Dermis microvascular lymphatic vessel endothelial cell (primary cell): ENCODE measurements at regions not wholly inside any gene's neighbourhood (a gene's known extent, or its start where the extent isn't known, plus 50 kb on each side); places are given as distances from the start of the nearest gene placed in this dataset.
"Not testable (repeated sequence)": the region's sequence is repeated elsewhere in the genome, so short reads cannot be mapped to it uniquely, and the experiment has no call there.

Experiments
- DNase-seq, 2 donors: peaks; one replicate each; pipeline versions ENCODE4 v3.0.0 to v3.0.0-alpha.2; 2010; ENCODE audit warnings: low read depth in 2 of 2

- no peak for DNase-seq
Measured at GRCh38 chr2:16466133-16466820, 199.4 kb downstream of the CYRIA start.

GRCh38 chr2:16464641-16465040 lies 201.0 kb downstream of the CYRIA start:
- no peak for DNase-seq

GRCh38 chr2:16462958-16463357 lies 202.7 kb downstream of the CYRIA start:
- no peak for DNase-seq

GRCh38 chr2:16461672-16462071 lies 204.0 kb downstream of the CYRIA start:
- no peak for DNase-seq

- DNase-seq, result no peak
Measured at GRCh38 chr2:16459606-16460005, 206.0 kb downstream of the CYRIA start.

GRCh38 chr2:16454621-16455020 lies 211.0 kb downstream of the CYRIA start:
- no peak for DNase-seq

GRCh38 chr2:16452123-16452522 lies 213.5 kb downstream of the CYRIA start:
- DNase-seq, result no peak

GRCh38 chr2:16446706-16447105 lies 218.9 kb downstream of the CYRIA start:
- DNase-seq, result no peak

GRCh38 chr2:16442971-16443370 lies 222.7 kb downstream of the CYRIA start:
- no peak for DNase-seq

- no peak for DNase-seq
Measured at GRCh38 chr2:16441431-16441830, 224.2 kb downstream of the CYRIA start.

- DNase-seq, result no peak
Measured at GRCh38 chr2:16440898-16441297, 224.7 kb downstream of the CYRIA start.

- no peak for DNase-seq
Measured at GRCh38 chr2:16438613-16439321, 226.9 kb downstream of the CYRIA start.

GRCh38 chr2:16437189-16437588 lies 228.4 kb downstream of the CYRIA start:
- no peak for DNase-seq

GRCh38 chr2:16434393-16434792 lies 231.2 kb downstream of the CYRIA start:
- DNase-seq, result no peak

- no peak for DNase-seq
Measured at GRCh38 chr2:16430846-16431245, 234.8 kb downstream of the CYRIA start.

- DNase-seq, result no peak
Measured at GRCh38 chr2:16429431-16430145, 236.0 kb downstream of the CYRIA start.

- DNase-seq, result no peak
Measured at GRCh38 chr2:16429002-16429401, 236.6 kb downstream of the CYRIA start.

- no peak for DNase-seq
Measured at GRCh38 chr2:16425462-16426336, 239.9 kb downstream of the CYRIA start.

- DNase-seq, result no peak
Measured at GRCh38 chr2:16420421-16420820, 245.2 kb downstream of the CYRIA start.

- DNase-seq, result no peak
Measured at GRCh38 chr2:16417726-16418125, 247.9 kb downstream of the CYRIA start.

GRCh38 chr2:16416651-16417050 lies 249.0 kb downstream of the CYRIA start:
- no peak for DNase-seq

GRCh38 chr2:16415861-16416260 lies 249.8 kb downstream of the CYRIA start:
- not testable (repeated sequence) for DNase-seq
